MM.1S (cell line): ENCODE measurements at regions not wholly inside any gene's neighbourhood (a gene's known extent, or its start where the extent isn't known, plus 50 kb on each side); places are given as distances from the start of the nearest gene placed in this dataset.

ENCODE experiments used
- EZH2 ChIP-seq: fragments of 300-600 bp; sonication (generic); optimal IDR thresholded peaks from 2 replicates; pipeline ENCODE3; 2017; ENCODE audit warnings: low read depth, mild to moderate bottlenecking, antibody characterized with exemption, low read length, mixed read lengths
- EZH2phosphoT487 ChIP-seq: fragments of 300-600 bp; sonication (generic); IDR thresholded peaks from 2 replicates; pipeline ENCODE4 v1.6.1; 2018; ENCODE audit warnings: antibody characterized with exemption, low read length
- TF ChIP-seq, protein P1 (sequence below): fragments of 300-600 bp; sonication (generic); IDR thresholded peaks from 2 replicates; pipeline ENCODE4 v1.5.1; 2016; ENCODE audit warnings: antibody characterized with exemption, low read length, mixed read lengths

DNA sequence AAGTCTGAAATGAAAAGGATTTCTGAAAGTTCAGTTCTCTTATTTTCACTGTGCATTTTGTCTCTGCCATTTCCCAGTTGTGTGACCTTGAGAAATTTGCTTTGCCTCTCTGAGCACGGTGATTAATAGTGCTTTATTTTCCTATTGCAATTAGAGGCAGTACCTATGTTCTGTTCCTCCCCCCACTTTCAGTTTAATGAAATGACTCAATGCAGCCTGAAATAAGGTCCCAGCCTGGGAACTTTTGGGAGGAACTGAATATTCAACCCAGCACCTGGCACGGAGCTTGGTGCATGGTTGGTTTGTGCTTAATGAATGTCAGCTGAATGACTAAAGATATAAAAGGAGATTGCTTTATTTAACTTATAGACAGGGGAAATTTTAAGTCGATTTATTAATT is 352.6 kb downstream of the PDCD6IP start:
- TF ChIP-seq, protein P1, sequence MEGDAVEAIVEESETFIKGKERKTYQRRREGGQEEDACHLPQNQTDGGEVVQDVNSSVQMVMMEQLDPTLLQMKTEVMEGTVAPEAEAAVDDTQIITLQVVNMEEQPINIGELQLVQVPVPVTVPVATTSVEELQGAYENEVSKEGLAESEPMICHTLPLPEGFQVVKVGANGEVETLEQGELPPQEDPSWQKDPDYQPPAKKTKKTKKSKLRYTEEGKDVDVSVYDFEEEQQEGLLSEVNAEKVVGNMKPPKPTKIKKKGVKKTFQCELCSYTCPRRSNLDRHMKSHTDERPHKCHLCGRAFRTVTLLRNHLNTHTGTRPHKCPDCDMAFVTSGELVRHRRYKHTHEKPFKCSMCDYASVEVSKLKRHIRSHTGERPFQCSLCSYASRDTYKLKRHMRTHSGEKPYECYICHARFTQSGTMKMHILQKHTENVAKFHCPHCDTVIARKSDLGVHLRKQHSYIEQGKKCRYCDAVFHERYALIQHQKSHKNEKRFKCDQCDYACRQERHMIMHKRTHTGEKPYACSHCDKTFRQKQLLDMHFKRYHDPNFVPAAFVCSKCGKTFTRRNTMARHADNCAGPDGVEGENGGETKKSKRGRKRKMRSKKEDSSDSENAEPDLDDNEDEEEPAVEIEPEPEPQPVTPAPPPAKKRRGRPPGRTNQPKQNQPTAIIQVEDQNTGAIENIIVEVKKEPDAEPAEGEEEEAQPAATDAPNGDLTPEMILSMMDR, result no peak
- TF ChIP-seq EZH2 (no peak), EZH2phosphoT487 (no peak)
